HCT116 (cell line): ENCODE measurements at regions not wholly inside any gene's neighbourhood (a gene's known extent, or its start where the extent isn't known, plus 50 kb on each side); places are given as distances from the start of the nearest gene placed in this dataset.

Experiments
- ATAC-seq: fragments of 200-7000 bp; cut with Tn5 transposase; 2 replicates; pipeline ENCODE4 v1.9.1; 2020; ENCODE audit warnings: mild to moderate bottlenecking, moderate library complexity
- BruUV-seq: library from RNA; stranded (reverse); fragments of 400-500 nt; replicated peaks from 2 replicates; lab custom pipeline; 2021; lab: Mats Ljungman, UMichigan
- CTCF ChIA-PET: fragments of 300-600 bp; sonication (Branson Sonifier 250); formaldehyde crosslinking; loops from one replicate; lab custom pipeline; 2021; ENCODE audit warnings: antibody characterized with exemption; lab: Charles Lee
- POLR2A ChIA-PET: fragments of 300-600, 350-600 bp; sonication (Branson Sonifier 250); formaldehyde crosslinking; loops from one replicate; lab custom pipeline; 2021; ENCODE audit warnings: antibody characterized with exemption; lab: Charles Lee
- RAD21 ChIA-PET, 2 experiments: fragments of 300-600 bp; sonication (Branson Sonifier 250); formaldehyde crosslinking; loops; one replicate each; lab custom pipeline; 2023; ENCODE audit warnings: low total read pairs in 2 of 2; ENCODE audit not compliant: uncharacterized antibody in 2 of 2, unreplicated experiment in 2 of 2, low non-redundant PET in 1 of 2; lab: Charles Lee
- DNase-seq: peaks from one replicate; pipeline ENCODE4 v3.0.0-alpha.2; 2010; ENCODE audit warnings: low read depth, low spot score
- H2AFZ ChIP-seq: fragments of 200-600 bp; shearing (Covaris generic), sonication (generic); 2 replicates; pipeline ENCODE4 v1.6.1; 2017; ENCODE audit warnings: low read depth, mixed run types, mixed read lengths, antibody characterized with exemption, low read length; ENCODE audit not compliant: poor library complexity, severe bottlenecking
- H3K27ac ChIP-seq: 2 replicates; pipeline ENCODE4 v1.5.1; 2012; ENCODE audit warnings: low read depth, low read length
- H3K27me3 ChIP-seq: fragments of 200-600 bp; sonication (generic); 2 replicates; pipeline ENCODE4 v1.6.1; 2016; ENCODE audit warnings: mixed run types, low read length, mixed read lengths; ENCODE audit not compliant: insufficient read depth
- H3K36me3 ChIP-seq, 2 experiments: fragments of 200-500 bp in 1 of 2; fragments of 200-600 bp in 1 of 2; sonication (Bioruptor generic) in 1 of 2; sonication (generic) in 1 of 2; 2 replicates each; pipeline versions ENCODE4 v1.5.1 to v1.6.1; 2014 to 2016; ENCODE audit warnings: low read length in 2 of 2, inconsistent platforms in 1 of 2, mixed read lengths in 1 of 2, mixed run types in 1 of 2; ENCODE audit not compliant: insufficient read depth in 2 of 2, control insufficient read depth in 1 of 2
- H3K4me1 ChIP-seq, 2 experiments: fragments of 200-600 bp in 1 of 2; sonication (generic) in 1 of 2; 2 replicates each; pipeline versions ENCODE4 v1.5.1 to v1.6.1; 2012 to 2017; ENCODE audit warnings: low read length in 2 of 2, inconsistent platforms in 1 of 2, mild to moderate bottlenecking in 1 of 2, mixed read lengths in 1 of 2, mixed run types in 1 of 2, moderate library complexity in 1 of 2; ENCODE audit not compliant: insufficient read depth in 2 of 2, control insufficient read depth in 1 of 2
- H3K4me2 ChIP-seq: fragments of 200-600 bp; sonication (generic); 2 replicates; pipeline ENCODE4 v1.6.1; 2017; ENCODE audit warnings: mixed run types, low read length, mixed read lengths
- H3K4me3 ChIP-seq, 2 experiments: fragments of 200-600 bp in 1 of 2; sonication (generic) in 1 of 2; replicated peaks in 1 of 2; 2 replicates each; pipeline ENCODE4 v1.5.1; 2011 to 2016; ENCODE audit warnings: low read length in 2 of 2, control low read depth in 1 of 2, low read depth in 1 of 2, mild to moderate bottlenecking in 1 of 2, mixed read lengths in 1 of 2, mixed run types in 1 of 2
- H3K79me2 ChIP-seq: fragments of 200-600 bp; sonication (generic); 2 replicates; pipeline ENCODE4 v1.6.1; 2017; ENCODE audit warnings: mild to moderate bottlenecking, mixed run types, low read length, moderate library complexity, mixed read lengths; ENCODE audit not compliant: insufficient read depth
- H3K9ac ChIP-seq: fragments of 200-600 bp; sonication (generic); 2 replicates; pipeline ENCODE4 v1.6.1; 2016; ENCODE audit warnings: low read length, mixed read lengths
- H3K9me2 ChIP-seq: fragments of 200-600 bp; sonication (generic), shearing (Covaris generic); 2 replicates; pipeline ENCODE4 v1.6.1; 2017; ENCODE audit warnings: mixed run types, mild to moderate bottlenecking, moderate library complexity; ENCODE audit not compliant: insufficient read depth
- H3K9me3 ChIP-seq, 2 experiments: fragments of 200-500 bp in 1 of 2; fragments of 200-600 bp in 1 of 2; sonication (Bioruptor generic) in 1 of 2; sonication (generic) in 1 of 2; 2 replicates each; pipeline ENCODE4 v1.6.1; 2014 to 2017; ENCODE audit warnings: low read length in 2 of 2, mixed read lengths in 2 of 2, inconsistent platforms in 1 of 2, low read depth in 1 of 2, mild to moderate bottlenecking in 1 of 2, mixed run types in 1 of 2, moderate library complexity in 1 of 2; ENCODE audit not compliant: control insufficient read depth in 1 of 2, insufficient read depth in 1 of 2
- H4K20me1 ChIP-seq: fragments of 200-600 bp; sonication (generic), shearing (Covaris generic); 2 replicates; pipeline ENCODE4 v1.6.1; 2017; ENCODE audit warnings: mixed run types, mild to moderate bottlenecking, moderate library complexity; ENCODE audit not compliant: insufficient read depth
- ATF3 ChIP-seq: IDR thresholded peaks from 2 replicates; pipeline ENCODE4 v1.6.1; 2012
- CBX3 ChIP-seq: IDR thresholded peaks from 2 replicates; pipeline ENCODE4 v1.6.1; 2012; ENCODE audit warnings: low read depth
- CTCF ChIP-seq, 3 experiments: fragments of 200-600 bp in 1 of 3; sonication (generic) in 1 of 3; IDR thresholded peaks in 2 of 3; conservative IDR thresholded peaks in 1 of 3; 2 replicates each; pipeline ENCODE4 v1.5.1; 2012 to 2017; ENCODE audit warnings: low read depth in 2 of 3, low read length in 2 of 3, antibody characterized with exemption in 1 of 3, borderline replicate concordance in 1 of 3, control low read depth in 1 of 3, mild to moderate bottlenecking in 1 of 3, mixed read lengths in 1 of 3, mixed run types in 1 of 3, moderate library complexity in 1 of 3; ENCODE audit not compliant: insufficient read depth in 1 of 3
- EGR1 ChIP-seq: IDR thresholded peaks from 2 replicates; pipeline ENCODE4 v1.6.1; 2012; ENCODE audit warnings: low read depth
- EZH2phosphoT487 ChIP-seq: fragments of 200-600 bp; IDR thresholded peaks from 2 replicates; pipeline ENCODE4 v1.6.1; 2018; ENCODE audit warnings: antibody characterized with exemption, borderline replicate concordance
- FOSL1 ChIP-seq: IDR thresholded peaks from 2 replicates; pipeline ENCODE4 v1.6.1; 2012; ENCODE audit warnings: low read depth
- RAD21 ChIP-seq: IDR thresholded peaks from 2 replicates; pipeline ENCODE4 v1.6.1; 2012; ENCODE audit warnings: low read depth, mild to moderate bottlenecking
- REST ChIP-seq: IDR thresholded peaks from 2 replicates; pipeline ENCODE4 v1.6.1; 2012; ENCODE audit warnings: low read depth
- SP1 ChIP-seq: IDR thresholded peaks from 2 replicates; pipeline ENCODE4 v1.6.1; 2012; ENCODE audit warnings: low read depth
- SRF ChIP-seq: IDR thresholded peaks from 2 replicates; pipeline ENCODE4 v1.6.1; 2012; ENCODE audit warnings: low read depth
- YY1 ChIP-seq: IDR thresholded peaks from 2 replicates; pipeline ENCODE4 v1.6.1; 2011; ENCODE audit warnings: low read length, low read depth, moderate library complexity, mild to moderate bottlenecking; ENCODE audit not compliant: insufficient replicate concordance; ENCODE audit errors: extremely low read depth
- ZBTB33 ChIP-seq: IDR thresholded peaks from 2 replicates; pipeline ENCODE4 v1.6.1; 2011; ENCODE audit warnings: mild to moderate bottlenecking, low read length, moderate library complexity; ENCODE audit not compliant: insufficient replicate concordance; ENCODE audit errors: extremely low read depth
- ZFX ChIP-seq: fragments of 450-650 bp; IDR thresholded peaks from 2 replicates; pipeline ENCODE4 v1.6.1; 2017
- intact Hi-C: fragments of 100-400 bp; cut with micrococcal nuclease; formaldehyde crosslinking; loops from 2 replicates; pipeline ENCODE4 v1.10.0; 2022

GRCh38 chr6:91267246-91267645, 680.4 kb upstream of the MAP3K7 start:
- CTCF ChIA-PET: interaction anchor here (0.8 kb wide), 1 partner anchor 9 kb away, joined by 3 read pairs; no protein-coding TSS in a partner anchor
- Histone ChIP-seq H3K36me3 (no peaks in the 10 kb centered on the region), H3K4me3 (no peak overlapping the region), H3K4me1 (no peaks in the 10 kb centered on the region), H3K79me2 (no peaks in the 10 kb centered on the region), H3K9me3 (peaks cover 10 to 20% of the 10 kb centered on the region in 2 experiments; a peak in 2 of 4 replicates), H2AFZ (no peak overlapping the region), H3K4me2 (no peak overlapping the region), H3K9ac (no peak overlapping the region), H3K27me3 (no peaks in the 10 kb centered on the region), H3K9me2 (no peaks in the 10 kb centered on the region), H3K27ac (no peak overlapping the region), H4K20me1 (no peaks in the 10 kb centered on the region)
- RAD21 ChIA-PET: no interaction called here
- POLR2A ChIA-PET: no interaction called here
- intact Hi-C loops: no loop called here
- no peak for DNase-seq
- no TSS peak for BruUV-seq
- TF ChIP-seq EGR1: no peak
- no peak for TF ChIP-seq ZFX
- TF ChIP-seq RAD21: no peak
- no peak for TF ChIP-seq CTCF (IDR thresholded peaks at IDR 0.05 in 2 of 3, conservative IDR thresholded peaks at IDR 0.05 in 1 of 3; ENCODE audit: borderline replicate concordance in 1 of 3, insufficient read depth in 1 of 3, low read depth in 2 of 3, low read length in 2 of 3)
- no peak for TF ChIP-seq FOSL1
- TF ChIP-seq SP1: no peak
- TF ChIP-seq EZH2phosphoT487: no peak
- TF ChIP-seq SRF: no peak
- TF ChIP-seq YY1: no peak
- no peak for TF ChIP-seq ZBTB33
- TF ChIP-seq ATF3: no peak
- no peak for TF ChIP-seq REST
- no peak for TF ChIP-seq CBX3
- ATAC-seq: no peak
